RPMI8226 (cell line): ENCODE measurements at regions not wholly inside any gene's neighbourhood (a gene's known extent, or its start where the extent isn't known, plus 50 kb on each side); places are given as distances from the start of the nearest gene placed in this dataset.
"Not testable (repeated sequence)": the region's sequence is repeated elsewhere in the genome, so short reads cannot be mapped to it uniquely, and the experiment has no call there.

ENCODE experiments used
- DNase-seq: peaks from one replicate; pipeline ENCODE4 v3.0.0-alpha.2; 2015

- no peak for DNase-seq
These were observed 480.5 kb upstream of the HTR1E start for GRCh38 chr6:86456821-86457220.

DNA sequence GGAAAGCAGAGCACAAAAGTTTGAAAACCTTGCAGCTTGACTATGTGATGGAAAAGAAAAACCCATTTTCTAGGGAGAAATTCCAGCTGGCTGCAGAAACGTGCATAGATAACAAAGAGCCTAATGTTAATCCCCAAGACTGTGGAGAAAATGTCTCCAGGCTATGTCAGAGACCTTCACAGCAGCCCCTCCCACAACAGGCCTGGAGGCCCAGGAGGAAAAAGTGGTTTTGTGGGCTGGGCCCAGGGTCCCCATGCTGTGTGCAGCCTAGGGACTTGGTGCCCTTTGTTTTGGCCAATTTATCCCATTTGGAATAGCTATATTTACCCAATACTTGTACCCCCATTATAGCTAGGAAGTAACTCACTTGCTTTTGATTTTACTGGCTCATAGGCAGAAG is 484.1 kb upstream of the HTR1E start:
- no peak for DNase-seq

- no peak for DNase-seq
These were observed 488.9 kb upstream of the HTR1E start for GRCh38 chr6:86448398-86448797.

- no peak for DNase-seq
These were observed 496.7 kb upstream of the HTR1E start for GRCh38 chr6:86440608-86441007.

DNA sequence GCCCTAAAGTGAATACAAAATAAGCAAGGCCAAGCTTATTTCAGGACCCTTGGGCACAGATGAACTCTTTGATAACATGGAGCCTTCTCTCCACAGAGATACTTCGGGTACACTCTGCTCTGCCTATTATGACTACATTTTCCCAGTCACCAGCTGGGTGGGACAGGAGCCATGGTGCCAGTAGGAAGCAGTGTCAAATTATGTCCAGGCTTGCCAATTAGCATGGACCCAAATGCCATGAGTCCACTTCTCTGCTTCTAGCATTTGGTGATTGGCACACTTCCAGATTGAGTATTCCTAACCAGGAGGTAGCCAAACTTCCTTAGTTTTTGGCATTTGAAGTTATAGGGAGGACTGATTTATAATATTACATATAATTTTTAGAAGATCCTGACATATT is 513.8 kb upstream of the HTR1E start:
- DNase-seq = no peak

- no peak for DNase-seq
These were observed 525.3 kb upstream of the HTR1E start for GRCh38 chr6:86412057-86412456.

DNA sequence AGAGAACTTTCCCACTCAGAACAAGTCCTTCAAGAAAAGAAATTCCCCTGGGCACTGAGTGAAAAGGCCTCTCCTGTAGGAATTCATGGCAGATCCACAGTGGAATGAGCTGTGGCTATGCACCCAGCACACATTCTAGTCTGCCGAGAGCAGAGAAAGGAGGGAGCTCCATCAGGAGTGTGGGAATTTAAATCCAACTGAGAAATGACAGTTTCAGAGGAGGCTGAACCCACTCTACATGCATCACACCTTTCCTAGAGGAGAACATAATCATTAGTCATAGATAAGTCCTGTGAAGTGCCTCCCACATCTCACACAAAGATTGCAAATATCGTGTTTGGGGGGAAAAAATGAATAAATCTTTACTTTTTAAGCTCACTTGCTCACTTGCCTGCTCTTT is 530.2 kb upstream of the HTR1E start:
- no peak for DNase-seq

DNA sequence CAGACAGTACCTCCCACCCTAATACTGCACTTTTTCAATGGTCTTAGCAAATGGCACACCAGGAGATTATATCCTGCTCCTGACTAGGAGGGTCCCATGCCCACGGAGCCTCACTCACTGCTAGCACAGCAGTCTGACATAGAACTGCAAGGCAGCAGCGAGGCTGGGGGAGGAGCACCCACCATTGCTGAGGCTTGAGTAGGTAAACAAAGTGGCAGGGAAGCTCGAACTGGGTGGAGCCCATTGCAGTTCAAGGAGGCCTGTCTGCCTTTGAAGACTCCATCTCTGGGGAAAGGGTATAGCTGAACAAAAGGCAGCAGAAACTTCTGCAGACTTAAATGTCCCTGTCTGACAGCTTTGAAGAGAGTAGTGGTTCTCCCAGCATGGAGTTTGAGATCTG is 544.5 kb upstream of the HTR1E start:
- DNase-seq = not testable (repeated sequence)

DNA sequence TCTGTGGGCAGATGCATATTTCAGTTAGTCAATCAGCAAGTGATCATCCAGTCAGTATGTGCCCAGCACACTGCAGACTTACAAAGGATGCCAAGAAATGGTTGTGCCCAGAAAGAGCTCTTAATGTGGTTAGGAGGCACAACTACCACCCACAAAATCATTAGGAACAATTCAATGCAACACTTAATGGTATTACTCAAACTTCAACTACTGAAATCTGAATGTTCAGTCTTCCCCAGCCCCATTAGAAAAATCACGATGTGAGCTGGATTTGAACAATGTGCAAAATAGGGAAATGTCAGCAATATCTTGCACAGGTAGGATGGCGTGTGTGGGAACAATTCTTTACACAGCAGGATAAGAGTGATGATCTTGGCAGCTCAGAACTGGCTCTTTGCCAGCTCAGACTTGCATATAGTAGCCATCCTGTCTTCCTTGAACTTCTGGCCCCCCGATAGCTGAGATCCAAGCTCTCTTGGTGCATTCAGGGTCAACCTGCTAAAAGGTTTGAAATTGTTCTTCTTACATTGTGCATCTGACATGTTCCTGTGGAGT is 556.7 kb upstream of the HTR1E start:
- DNase-seq = no peak

DNA sequence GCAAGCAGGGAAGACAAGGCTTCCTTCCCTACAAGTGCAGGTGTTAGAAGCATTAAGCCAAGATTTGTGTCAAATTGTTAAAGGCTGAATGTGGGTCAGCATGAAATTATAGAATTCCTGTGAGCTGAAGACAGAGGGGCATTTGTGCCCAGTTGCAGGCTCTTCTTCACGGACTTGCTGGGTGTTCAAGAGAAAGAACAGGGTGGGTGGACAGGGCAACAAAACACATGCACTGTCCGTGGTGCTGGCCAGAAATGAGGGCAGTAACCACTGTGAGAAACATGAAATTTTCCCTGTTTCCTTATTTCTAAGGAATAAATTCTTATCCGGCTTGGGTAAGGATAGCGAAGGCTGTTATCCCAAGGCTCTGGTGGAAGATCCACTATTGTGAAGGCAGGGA is 579.5 kb upstream of the HTR1E start:
- DNase-seq = no peak

DNA sequence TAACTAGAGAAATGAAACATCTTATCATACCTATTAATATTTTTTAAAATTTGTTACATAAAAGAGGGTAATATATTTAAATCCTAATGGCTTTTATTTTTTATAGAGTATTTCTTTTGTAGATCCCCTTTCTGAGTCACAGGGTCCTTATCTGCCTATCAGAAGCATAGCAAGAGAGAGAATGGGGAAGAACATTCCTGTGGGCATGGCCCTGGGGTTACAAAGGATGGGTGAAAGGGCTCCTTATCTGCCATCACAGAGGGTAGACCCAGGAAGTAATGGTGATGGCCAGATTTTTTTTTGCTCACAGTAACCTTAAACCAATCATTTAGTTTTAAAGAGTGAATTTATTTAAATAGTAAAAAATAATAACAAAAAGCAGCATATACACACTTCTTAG is 582.1 kb upstream of the HTR1E start:
- no peak for DNase-seq

DNA sequence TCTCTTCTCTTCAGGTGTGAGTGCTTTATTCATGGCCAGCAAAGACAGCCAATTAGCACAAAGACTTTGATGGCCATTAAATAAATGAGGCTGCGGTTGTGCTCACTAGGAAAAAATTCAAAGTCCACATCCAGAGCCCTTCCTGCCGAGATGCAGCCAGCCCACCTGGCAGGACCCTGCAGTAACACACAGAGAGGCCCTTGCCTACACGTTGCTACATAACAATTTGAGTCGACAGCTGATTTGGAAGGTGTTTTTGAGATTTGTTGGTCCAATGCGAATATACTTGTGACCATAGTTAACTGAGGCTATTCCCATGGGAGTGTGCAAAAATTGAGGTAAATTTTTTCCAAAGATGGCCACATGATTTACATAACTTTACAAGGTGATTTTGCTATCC is 605.4 kb upstream of the HTR1E start:
- no peak for DNase-seq

- DNase-seq = no peak
These were observed 606.0 kb upstream of the HTR1E start for GRCh38 chr6:86331265-86331840.

DNA sequence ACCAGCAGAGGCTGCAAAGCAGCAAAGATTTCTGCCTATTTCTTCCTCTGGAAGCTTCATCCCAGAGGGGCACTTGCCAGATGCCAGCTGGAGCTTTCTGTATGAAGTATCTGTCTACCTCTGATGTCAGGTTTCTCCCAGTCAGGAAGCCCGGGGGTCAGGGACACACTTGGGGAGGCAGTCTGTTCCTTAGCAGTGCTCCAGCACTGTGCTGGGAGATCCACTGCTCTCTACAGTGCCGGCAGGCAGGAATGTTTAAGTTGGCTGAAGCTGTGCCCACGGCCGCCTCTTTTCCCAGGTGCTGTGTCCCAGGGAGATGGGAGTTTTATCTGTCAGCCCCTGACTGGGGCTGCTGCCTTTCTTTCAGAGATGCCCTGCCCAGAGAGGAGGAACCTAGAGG is 631.1 kb upstream of the HTR1E start:
- DNase-seq = no peak

- no peak for DNase-seq
These were observed 643.2 kb upstream of the SYNCRIP start for GRCh38 chr6:86285876-86286275.

- not testable (repeated sequence) for DNase-seq
These were observed 642.3 kb upstream of the SYNCRIP start for GRCh38 chr6:86284809-86285480.

DNA sequence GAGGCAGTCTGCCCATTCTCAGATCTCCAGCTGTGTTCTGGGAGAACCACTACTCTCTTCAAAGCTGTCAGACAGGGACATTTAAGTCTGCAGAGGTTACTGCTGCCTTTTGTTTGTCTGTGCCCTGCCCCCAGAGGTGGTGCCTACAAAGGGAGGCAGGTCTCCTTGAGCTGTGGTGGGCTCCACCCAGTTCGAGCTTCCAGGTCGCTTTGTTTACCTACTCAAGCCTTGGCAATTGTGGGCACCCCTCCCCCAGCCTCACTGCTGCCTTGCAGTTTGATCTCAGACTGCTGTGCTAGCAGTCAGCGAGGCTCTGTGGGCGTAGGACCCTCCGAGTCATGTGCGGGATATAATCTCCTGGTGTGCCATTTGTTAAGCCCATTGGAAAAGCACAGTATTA is 640.9 kb upstream of the SYNCRIP start:
- DNase-seq = not testable (repeated sequence)

- DNase-seq = no peak
These were observed 633.4 kb upstream of the SYNCRIP start for GRCh38 chr6:86276056-86276455.

GRCh38 chr6:86273936-86274335 is 631.2 kb upstream of the SYNCRIP start:
- DNase-seq = no peak

GRCh38 chr6:86256615-86257187 is 614.0 kb upstream of the SYNCRIP start:
- no peak for DNase-seq

DNA sequence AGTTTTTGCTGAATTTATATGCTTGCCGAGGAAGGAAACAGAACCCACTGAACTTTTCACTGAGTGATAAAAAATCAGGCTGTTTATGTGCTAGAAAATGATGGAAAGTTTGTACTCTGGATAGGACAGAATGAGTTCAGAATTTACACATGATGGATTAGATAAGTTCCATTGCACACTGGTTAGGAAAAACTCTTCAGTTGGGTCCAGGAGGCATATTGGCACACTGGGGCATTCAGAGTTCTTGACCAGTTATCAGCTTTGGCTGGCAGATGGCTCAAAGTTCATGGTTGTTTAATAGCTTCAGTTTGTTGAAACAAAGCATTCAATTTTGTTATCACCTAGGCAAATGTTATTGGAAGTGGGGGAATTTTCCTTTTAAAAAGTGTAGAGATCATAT is 613.3 kb upstream of the SYNCRIP start:
- DNase-seq = no peak

DNA sequence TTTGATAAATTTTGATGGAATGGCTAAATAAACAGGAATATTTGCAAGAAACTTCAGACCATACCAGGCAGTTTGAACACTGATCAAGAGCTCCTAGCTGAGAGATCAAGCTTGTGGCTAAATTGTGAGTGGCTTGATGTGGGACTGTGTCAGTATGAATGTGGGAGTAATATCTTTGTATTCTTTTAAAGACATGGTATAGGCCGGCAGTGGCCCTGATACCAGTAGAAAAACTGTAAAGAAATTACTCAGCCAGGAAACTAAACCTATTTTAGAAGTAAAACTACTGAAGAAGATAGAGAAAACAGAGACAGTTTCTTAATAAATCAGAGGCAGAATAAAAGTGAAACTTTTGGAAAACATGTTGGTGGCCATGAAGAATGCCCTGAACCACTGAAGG is 608.4 kb upstream of the SYNCRIP start:
- no peak for DNase-seq

DNA sequence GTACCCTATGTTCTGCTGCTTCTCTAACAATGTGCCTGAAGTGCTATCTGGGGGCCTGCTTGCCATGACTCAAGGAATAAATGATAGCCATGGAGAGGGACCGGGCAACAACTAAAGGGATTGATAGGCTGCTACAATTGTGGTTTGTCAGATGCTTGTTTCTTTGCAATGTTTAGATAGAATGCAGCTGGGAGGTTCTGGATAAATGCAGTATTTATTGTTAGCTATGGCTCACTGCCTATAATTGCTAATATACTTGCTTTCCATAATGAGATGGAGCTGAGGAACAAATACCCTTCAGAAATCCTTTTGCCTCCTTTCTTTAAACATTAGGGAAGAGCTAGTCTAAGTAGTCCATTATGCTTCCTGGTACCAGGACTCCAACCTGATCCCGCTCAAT is 575.2 kb upstream of the SYNCRIP start:
- no peak for DNase-seq

DNA sequence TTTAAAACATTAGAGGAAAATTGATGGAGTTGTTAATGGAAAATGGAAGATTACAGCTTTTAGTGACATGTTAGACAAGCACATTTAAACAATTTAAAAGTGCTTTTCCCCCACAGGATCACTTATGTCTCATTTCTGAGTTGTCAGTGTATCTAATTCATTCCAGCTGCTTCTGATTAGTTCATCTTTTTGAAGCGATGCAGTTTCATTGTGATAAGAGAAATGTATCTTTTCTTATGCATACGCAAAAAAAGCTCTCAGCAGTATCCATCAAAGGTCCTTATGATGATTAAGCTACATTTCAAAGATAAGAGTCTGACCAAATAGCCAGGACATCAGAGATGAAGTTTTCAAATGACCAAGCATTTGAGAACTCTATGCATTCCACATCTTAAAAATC is 572.6 kb upstream of the SYNCRIP start:
- DNase-seq = no peak

GRCh38 chr6:86205980-86206379 is 563.3 kb upstream of the SYNCRIP start:
- DNase-seq = no peak
